ENCODE measurements at regions not wholly inside any gene's neighbourhood (a gene's known extent, or its start where the extent isn't known, plus 50 kb on each side); places are given as distances from the start of the nearest gene placed in this dataset.

DNA sequence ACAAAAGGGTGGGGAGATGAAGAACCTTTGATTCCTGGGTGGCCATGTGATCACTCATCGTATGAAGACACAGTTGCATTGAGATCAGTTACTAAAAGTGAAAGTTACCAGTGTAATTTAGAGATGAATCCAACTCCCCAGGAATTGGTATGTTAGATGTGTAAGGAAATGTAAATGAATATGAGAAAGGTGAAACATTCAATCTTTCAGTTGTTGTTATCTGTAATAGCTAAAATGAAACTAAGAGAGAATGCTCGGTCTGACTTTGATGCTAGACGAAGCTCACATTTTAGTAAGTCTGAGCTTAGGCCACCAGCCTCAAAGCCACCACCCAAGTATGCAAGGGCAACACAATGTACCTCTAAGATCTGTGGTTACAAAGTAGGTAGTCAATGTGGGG lies 194.3 kb upstream of the POF1B start:
- TF ChIP-seq, protein P1, sequence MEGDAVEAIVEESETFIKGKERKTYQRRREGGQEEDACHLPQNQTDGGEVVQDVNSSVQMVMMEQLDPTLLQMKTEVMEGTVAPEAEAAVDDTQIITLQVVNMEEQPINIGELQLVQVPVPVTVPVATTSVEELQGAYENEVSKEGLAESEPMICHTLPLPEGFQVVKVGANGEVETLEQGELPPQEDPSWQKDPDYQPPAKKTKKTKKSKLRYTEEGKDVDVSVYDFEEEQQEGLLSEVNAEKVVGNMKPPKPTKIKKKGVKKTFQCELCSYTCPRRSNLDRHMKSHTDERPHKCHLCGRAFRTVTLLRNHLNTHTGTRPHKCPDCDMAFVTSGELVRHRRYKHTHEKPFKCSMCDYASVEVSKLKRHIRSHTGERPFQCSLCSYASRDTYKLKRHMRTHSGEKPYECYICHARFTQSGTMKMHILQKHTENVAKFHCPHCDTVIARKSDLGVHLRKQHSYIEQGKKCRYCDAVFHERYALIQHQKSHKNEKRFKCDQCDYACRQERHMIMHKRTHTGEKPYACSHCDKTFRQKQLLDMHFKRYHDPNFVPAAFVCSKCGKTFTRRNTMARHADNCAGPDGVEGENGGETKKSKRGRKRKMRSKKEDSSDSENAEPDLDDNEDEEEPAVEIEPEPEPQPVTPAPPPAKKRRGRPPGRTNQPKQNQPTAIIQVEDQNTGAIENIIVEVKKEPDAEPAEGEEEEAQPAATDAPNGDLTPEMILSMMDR (optimal IDR thresholded peaks at IDR 0.05 in 1 of 3, IDR thresholded peaks at IDR 0.05 in 1 of 3, conservative IDR thresholded peaks at IDR 0.05 in 1 of 3; ENCODE audit: extremely low read depth in 1 of 3, insufficient read depth in 2 of 3, low read length in 3 of 3), result no peak
- no peak for TF ChIP-seq EZH2 (IDR thresholded peaks at IDR 0.05; ENCODE audit: low read length)
